COR-L47 (cell line): ENCODE measurements at regions not wholly inside any gene's neighbourhood (a gene's known extent, or its start where the extent isn't known, plus 50 kb on each side); places are given as distances from the start of the nearest gene placed in this dataset.
"Not testable (repeated sequence)": the region's sequence is repeated elsewhere in the genome, so short reads cannot be mapped to it uniquely, and the experiment has no call there.

ENCODE experiments used
- DNase-seq: peaks from one replicate; lab custom pipeline; 2025; lab: John Stamatoyannopoulos, UW

DNA sequence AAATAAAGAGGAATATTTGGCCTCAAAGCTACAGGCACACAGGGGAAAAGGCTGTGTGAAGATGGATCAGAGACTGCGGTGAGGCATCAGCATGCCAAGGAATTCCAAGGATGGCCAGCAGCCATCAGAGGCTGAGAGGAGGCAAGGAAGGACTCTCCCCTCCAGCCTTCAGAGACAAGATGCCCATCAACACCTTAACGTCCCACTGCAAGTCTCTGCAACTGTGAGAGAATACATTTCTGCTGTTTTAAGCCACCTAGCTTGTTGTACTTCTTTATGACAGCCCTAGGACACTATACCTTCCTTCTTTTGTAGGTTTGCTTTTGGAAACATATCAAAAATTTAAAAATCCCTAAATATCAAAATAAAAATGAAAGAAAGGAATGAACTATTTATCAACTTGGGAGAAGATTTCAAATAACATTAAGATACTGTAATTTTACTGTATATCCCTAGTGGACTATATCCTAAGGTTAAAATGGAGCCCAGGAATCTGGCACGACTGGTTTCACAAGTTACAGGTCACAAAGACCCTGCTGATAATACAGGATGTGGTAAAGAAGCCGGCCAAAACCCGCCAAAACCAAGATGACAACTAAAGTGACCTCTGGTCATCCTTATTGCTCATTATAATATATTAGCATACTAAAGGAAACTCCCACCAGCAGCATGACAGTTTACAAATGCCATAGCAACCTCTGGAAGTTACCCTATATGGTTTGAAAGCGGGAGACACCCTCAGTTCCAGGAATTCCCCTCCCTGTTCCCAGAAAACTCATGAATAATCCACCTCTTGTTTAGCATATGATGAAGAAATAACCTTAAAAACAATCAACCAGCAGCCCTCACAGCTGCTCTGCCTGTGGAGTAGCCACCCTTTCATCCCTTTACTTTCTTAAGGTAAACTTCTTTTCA is 185.2 kb downstream of the AVL9 start:
- DNase-seq: no peak

DNA sequence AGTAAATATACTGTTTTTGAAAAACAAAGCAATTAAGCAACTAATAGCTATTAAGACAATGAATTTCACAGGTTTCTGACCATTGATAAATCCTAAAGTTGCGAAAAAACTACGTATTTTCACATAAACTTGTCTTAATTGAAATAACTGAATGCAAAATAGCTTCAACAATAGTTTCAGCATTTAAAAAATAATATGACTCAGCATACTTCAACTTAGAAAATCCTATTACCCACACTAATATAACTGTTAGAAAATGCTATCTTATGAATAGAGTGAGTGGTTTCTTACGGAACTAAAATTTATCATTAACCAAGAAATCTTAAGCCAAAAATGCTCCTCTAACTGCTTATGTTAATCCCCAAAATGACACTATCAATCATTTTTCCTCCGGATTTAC is 183.9 kb downstream of the AVL9 start:
- no peak for DNase-seq

DNA sequence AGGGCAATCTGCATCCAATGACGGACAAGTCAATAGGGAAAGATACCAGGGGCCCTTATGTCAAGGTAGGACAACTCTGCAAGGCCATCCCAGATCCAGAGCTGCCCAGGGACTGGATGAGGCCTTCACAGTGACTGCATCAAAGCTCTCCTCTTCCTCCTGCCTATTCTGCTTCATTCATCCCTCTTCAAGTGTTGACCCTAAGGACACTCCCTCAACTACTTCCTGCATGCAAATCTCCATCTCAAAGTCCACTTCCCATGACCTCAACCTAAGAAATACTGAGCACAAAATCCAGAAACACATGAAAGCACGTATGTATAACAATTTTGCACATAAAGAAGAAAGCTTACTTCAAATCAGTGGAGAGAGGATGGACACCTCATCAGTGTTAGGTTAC is 182.3 kb downstream of the AVL9 start:
- DNase-seq: no peak

DNA sequence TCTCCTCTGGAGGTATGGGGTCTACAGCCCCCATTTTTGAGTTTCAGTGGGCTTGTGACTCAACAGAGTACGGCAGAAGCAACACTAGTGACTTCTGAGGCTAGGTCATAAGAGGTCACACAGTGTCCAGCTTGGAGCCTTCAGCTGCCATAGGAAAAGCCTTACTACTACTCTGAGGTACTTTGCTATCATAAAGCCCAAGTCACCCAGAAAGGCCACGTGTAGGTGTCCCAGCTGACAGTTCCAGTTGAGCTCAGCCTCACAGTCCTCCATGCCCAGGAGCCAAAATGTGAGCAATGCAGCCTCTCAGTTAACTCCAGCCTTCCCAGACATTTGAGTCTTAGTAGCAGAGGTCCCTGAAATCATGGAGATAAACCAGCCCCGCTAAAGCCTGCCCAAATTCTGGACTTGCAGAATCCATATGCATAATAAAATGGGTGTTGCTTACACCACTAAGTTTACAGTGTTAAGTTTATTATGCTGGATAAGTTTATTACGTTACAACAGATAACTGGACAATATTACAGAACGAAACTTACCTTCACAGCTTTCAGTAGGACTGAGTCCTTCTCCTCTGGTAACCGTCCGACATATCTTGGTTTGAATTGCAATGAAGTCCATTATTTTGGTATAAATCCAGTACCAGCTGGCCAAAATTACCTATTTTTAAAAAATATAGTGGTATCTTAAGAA is 181.1 kb downstream of the AVL9 start:
- no peak for DNase-seq

DNA sequence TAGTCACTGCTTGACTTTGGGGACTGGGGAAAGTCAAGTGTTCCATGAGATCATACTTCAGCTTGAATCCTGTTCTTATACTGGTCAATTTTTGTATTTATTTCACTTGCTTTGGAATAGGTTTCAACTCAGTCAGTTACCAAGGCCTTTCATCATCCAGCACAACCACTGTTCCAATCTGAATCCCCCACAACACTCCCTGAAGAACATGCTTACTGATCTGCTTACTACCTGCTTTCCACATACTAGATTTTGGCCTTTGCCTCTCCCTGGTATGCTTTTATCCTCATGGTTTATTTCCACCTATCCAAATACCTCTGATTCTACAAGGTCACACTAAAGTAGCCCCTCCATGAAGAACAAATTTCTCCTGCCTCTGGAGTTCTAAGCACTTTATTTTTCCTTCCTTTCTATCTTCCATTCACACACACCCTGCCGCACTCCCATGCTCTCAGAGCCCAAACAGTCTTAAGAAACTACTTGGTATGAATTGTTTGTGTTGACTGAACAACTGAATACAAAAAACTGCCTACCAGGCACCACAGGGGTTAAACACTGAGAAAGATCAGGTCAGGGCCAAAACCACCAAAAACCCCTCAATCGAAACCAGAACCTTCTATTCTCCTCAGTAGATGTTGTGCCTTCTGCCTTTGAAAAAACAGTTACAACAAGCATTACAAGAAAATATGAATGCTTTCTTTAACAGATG is 178.1 kb downstream of the AVL9 start:
- no peak for DNase-seq

DNA sequence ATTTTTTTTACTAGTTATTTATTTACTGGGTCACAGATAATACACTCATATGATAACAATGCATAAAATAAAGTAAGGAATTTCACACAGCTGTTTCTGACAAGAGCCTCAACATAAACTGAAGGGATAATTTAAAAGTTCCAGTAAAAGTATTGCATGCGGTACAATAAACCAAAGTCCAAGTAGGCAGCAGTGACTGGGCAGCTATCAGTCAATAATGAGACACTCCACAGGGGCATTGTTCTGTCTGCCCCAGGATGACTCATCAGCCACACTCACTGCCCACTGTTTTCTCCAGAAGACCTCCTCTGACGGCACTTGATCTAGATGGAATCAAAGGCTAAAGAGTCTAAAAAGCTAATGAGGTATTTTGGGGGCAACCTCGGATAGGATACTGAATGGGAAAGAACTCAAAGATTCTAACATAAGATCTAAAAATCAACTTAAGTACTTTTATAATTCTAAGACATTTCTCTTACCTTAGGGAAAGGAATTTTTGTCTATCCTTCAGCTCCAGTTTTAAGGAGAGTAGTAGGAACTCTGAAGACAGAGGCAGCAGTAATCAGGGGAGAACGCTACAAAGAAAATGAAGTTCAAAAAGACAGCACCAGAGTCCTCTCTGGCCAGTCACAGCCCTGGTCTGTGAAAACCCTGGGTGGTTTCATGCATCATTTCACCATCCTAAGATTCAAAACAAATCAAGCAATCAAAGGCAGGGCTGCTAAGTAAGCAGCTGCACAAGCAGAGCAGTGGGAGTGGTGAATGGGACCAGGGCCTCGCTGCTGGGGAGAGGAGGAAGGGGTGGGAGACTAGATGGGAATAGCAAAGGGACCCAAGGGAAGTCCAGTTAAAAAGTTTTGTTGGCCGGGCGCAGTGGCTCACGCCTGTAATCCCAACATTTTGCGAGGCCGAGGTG is 175.1 kb downstream of the AVL9 start:
- no peak for DNase-seq

DNA sequence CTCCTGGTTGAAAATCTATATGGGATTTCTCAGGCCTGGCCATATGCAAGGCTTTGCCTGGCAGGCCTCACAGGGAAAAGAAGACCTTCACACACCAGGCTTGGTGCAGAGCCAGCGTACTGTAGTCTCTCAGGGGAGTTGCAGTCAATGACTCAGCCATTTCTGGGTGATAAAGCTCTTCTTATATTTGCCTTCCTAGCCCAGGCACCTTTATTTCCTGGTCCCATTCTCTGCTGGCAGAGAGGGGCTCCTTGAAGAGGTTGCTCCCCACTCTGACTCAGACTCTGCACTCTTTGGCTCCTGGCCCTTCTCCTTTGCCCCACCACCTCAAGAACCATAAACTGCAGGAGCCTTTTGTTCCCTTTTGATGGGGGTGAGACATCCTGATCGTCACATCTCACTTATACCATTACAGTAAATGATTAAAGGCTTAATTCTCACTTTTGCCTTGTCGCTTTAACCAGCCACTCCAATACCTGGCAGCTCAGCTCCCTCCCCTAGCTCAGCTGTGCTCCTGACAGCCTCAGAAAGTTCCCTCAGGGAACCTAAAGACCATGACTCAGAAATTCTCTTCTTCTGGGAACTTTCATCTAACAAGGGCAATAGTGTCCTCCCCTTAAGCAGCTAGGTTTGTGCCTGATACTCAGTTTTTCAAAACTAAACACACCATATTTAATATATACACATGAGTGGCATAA is 174.0 kb downstream of the AVL9 start:
- DNase-seq: not testable (repeated sequence)

DNA sequence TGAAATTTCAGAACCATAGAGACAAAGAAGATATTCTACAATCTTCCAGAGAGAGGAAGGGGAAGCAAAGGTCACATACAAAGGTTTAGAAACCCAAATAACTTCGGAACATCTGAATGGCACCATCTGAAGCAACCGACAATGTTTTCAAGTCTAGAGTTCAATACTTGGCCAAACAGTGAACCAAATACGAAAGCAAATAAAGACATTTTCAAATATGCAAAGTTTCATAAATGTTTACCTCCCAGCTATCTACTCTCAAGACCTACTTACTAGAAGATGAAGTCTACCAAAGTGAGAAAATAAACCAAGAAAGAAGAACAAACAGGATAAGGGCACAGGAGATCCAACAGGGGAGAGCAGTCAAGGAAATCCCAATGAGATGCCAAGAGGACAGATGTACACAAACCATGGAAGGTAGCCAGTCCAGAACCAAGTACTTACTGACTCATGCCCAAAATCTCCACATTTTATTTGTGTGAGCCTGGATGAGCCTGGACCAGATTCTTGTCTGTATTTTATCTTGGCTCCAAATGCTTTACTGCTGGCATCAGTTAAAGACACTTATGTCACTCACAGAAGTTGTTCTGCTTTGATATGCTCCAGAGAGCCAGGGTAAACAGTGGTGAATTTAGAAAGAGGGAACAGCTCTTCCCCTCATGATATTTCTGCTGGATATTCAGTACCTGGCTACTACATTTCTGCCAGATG is 173.3 kb downstream of the AVL9 start:
- DNase-seq: not testable (repeated sequence)

DNA sequence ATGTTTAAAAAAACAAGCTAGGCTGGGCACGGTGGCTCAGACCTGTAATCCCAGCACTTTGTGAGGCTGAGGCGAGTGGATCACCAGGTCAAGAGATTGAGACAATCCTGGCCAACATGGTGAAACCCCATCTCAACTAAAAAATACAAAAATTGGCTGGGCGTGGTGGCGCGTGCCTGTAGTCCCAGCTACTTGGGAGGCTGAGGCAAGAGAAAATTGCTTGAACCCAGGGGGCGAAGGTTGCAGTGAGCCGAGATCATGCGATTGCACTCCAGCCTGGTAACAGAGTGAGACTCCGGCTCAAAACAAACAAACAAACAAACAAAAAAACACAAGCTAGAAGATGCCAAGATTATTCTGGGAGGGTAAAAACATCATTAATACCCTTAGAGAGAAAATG is 172.3 kb downstream of the AVL9 start:
- DNase-seq: not testable (repeated sequence)

DNA sequence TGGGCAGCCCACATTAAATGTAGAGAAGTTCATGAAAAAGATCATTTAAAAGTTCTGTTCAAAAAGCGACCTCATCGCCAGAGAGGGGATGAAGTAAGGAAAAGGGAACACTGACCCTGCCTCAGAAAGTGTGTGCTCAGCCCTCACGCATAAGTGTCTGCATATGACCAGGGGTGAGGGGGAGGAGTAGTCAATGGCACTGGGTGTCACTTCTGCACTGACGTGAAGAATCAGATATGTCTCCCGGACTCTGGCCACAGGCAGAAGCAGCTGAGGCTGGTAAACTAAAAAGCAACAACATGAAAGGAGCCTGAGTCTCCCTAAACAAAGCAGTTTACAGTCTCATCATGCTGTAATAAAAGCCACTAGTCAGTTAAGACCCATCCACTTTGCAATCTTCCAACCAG is 168.5 kb downstream of the AVL9 start:
- DNase-seq: not testable (repeated sequence)

DNA sequence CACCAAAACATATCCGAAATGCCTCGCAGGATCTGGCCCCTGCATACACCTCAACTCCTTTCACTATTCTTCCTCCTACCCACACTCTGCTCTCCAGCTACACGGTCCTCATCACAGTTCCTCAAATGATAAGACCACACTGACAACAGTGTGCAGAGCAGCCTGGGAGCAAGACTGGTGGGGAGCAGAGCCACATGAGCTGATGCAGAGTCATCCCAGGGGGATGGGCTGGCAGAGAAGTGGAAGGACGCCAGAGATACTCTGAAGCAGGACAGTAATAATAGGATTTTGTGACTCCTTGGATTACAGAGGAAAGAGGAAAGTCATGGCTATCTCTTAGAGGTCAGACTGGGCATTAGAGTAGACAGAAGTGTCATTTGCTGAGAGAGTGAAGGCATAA is 167.2 kb downstream of the AVL9 start:
- DNase-seq: not testable (repeated sequence)

DNA sequence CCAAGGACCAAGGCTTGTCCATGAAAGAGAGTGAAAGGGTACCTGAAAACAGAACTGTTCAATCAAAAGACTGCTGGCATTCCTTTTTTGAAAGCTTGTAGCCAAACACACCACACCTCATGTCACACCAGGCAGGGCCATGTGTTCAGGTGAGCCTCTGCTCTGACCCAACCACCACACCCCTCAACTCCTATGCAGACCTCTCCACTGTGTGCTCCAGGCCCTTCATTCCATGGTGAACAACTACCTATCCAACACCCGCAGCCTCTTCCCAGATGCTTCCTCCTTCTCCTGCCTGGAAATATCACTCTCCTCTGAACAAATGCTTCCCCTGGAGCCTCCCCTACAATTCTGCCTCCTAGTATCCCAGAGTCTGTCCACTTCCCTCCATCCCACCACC is 166.6 kb downstream of the AVL9 start:
- DNase-seq: no peak

DNA sequence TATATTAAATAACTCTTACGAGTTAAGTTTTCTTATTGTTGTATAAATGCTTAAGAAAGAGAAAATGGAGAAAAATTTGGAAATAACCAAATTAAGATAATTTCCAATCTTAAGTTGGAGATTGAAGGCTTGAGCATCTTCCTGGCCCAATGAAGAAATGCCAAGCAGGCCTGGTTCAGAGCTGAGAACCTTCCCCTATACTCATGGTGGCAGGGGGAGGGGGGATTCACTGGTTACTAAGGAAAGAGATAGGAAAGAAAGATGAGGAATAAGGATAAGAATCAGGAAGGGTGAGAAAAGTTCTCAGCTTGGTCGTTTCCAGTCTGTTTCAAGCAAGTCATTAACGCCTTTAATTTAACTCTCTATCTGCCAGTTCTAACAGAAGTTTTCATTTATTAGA is 166.2 kb downstream of the AVL9 start:
- DNase-seq: no peak

DNA sequence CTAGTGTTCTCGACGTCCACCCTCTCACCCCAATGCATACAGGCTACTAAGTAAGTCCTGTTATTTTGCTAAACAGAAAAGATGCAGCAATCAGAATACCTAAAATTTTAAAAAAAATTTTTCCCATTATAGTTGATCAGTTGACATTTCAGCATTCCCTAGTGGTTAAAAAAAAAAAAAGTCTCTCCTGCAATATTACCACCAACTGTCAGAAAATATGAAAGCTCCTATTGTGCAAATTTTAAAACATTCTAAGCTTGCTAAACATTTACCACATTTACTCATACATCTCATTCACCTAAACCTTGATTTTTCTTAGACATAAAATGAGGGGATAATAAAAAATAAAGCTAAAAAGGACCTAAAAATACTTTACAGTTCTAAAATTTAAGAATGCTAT is 165.6 kb downstream of the AVL9 start:
- no peak for DNase-seq

DNA sequence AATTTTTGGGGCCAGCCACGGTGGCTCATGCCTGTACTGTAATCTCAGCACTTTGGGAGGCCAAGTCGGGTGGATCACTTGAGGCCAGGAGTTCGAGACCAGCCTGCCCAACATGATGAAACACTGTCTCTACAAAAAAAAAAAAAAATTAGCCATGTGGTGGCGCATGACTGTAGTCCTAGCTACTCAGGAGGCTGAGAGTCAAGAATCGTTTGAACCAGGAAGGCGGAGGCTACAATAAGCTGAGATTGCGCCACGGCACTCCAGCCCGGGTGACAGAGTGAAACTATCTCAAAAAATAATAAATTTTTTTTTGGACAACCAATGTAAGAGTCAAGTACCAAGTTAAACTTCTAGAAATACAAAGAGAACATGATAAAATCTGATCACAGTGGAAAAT is 164.6 kb downstream of the AVL9 start:
- DNase-seq: no peak

DNA sequence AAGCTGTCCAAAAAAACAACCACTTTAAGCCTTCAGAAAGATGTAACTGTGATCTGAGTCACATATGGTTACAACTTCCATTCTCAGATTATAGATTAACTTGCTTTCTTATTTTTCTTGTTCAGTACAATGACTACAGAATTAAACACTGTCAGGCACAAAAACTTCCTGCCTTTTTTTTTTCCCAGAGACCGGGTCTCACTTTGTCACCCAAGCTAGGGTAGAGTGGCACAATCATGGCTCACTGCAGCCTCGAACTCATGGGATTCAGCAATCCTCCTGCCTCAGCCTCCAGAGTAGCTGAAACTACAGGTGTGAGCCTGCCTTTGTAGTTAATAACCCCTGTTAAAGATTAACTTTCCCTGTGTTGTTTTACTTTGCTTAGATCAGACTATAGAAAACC is 163.2 kb downstream of the AVL9 start:
- DNase-seq: no peak

DNA sequence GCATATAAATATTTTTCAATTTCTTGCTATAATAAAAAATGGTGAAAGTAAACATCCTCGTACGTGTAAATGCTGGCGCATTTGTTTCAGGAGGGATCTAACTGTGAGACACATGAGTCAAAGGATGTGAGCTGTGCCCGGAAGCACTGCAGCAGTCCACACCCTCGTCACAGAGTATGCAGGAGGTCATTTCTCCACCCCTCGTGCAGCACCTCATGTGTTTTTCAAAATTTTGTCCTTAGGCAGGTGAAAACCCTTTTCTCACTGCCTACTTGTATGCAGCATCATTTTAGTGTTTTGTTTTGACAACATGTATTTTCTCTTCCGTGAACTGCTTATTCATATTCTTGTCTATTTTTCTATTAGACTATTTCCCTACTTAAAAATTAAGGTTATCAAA is 162.7 kb downstream of the AVL9 start:
- no peak for DNase-seq

DNA sequence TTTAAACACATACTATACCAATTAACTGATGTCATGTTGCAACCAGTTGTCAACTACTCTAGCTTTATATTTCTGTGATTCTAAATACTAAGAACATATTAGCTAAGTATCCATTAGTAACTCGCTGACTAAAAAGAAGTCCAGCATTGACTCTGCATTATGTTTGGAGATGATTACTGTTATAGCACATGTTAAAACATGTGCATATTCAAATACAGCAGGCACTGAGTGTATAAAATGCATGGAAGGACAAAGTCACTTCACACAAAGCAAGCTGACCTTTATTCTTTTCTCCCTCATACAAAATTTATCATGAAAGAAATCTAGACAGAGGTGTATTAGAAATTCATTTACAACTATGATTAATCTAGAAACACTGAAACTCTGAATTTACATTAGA is 159.3 kb downstream of the AVL9 start:
- not testable (repeated sequence) for DNase-seq

DNA sequence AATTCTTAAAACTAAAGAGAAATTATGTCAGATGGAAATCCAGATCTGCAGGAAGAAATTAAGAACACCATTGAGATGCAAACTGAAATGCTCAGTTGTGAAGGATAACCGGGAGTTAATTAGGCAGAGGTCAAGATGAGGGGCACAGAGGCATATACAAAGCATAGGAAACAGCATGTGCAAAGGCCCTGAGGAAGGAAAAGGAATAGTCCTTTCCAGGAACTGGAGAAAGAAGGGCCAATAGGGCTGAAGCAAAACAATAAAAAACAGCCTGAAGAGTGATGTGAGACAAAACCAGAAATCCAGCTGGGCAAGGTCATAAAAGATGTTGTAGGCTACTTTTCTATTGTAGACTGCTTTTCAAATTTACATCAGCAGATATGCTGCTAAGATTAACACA is 155.1 kb downstream of the AVL9 start:
- DNase-seq: not testable (repeated sequence)

DNA sequence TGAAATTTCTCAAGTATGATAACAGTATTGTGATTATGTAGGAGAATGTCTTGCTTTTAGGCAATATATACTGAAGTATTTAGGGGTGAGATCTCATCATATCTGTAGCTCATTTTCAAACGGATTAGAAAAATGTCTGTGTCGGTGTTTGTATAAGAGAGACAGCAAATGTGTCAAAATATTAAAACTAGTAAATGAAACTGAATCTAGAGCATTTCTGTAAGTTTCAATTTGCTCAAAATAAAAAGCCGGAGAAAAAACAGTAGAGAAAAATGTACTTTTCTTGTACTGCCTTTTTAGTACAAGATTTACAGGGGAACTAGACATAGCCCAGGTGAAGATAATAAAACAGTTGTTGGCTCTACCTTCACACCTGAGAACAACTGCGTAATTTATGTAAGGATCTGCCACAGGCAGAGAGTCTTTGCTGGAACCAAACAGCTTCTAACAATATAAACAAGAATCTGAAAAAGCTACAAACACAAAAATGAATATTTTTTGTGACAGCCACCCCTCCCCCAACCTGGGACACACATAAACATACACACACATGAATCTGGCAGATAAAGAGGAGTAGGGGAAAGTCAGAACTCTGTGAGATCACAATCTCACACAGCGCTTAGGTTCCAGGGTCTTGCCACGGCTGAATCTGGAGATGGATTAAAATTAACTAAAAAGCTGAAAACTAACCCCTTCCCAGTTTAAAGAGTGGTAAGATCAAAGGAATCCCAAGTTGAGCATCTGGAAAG is 153.3 kb downstream of the AVL9 start:
- DNase-seq: no peak
